Peyer's patch (tissue), 4 donors: ENCODE measurements at regions not wholly inside any gene's neighbourhood (a gene's known extent, or its start where the extent isn't known, plus 50 kb on each side); places are given as distances from the start of the nearest gene placed in this dataset.

Experiments used
- DNase-seq, 3 donors: peaks; one replicate each; pipeline ENCODE4 v3.0.0-alpha.2; 2017 to 2019
- H3K27ac ChIP-seq, 4 donors: fragments of 200-600 bp; sonication (generic); one replicate each; pipeline ENCODE4 v1.5.1; 2016 to 2019
- H3K27me3 ChIP-seq, 2 donors: fragments of 200-600 bp; sonication (generic); one replicate each; pipeline ENCODE4 v1.5.1; 2019
- H3K36me3 ChIP-seq, 3 donors: fragments of 200-600 bp; sonication (generic); one replicate each; pipeline ENCODE4 v1.5.1; 2016 to 2019
- H3K4me1 ChIP-seq, 4 donors: fragments of 200-600 bp; sonication (generic); one replicate each; pipeline ENCODE4 v1.5.1; 2016 to 2019
- H3K4me3 ChIP-seq, 4 donors: fragments of 200-600 bp; sonication (generic); 1 replicate in 3 of 4; 2 replicates in 1 of 4; pipeline ENCODE4 v1.5.1; 2016 to 2019; ENCODE audit warnings: mild to moderate bottlenecking in 1 of 4
- H3K9me3 ChIP-seq, 4 donors: fragments of 200-600 bp; sonication (generic); one replicate each; pipeline ENCODE4 v1.5.1; 2016 to 2019; ENCODE audit warnings: mild to moderate bottlenecking in 1 of 4
- CTCF ChIP-seq, 6 experiments: fragments of 450-650 bp in 4 of 6; fragments of 200-600 bp in 2 of 6; sonication (generic) in 1 of 6; IDR thresholded peaks; one replicate each; pipeline ENCODE4 v1.5.1; 2017 to 2019; ENCODE audit warnings: antibody characterized with exemption in 6 of 6, mild to moderate bottlenecking in 3 of 6, moderate library complexity in 1 of 6
- POLR2A ChIP-seq, 2 donors: fragments of 450-650 bp; IDR thresholded peaks; one replicate each; pipeline ENCODE4 v1.5.1; 2017; ENCODE audit warnings: antibody characterized with exemption in 2 of 2, mild to moderate bottlenecking in 2 of 2, moderate library complexity in 2 of 2

- Histone ChIP-seq H3K27me3 (no peaks in the 10 kb centered on the region), H3K27ac (no peak overlapping the region), H3K4me3 (no peak overlapping the region), H3K4me1 (no peaks in the 10 kb centered on the region), H3K9me3 (no peaks in the 10 kb centered on the region), H3K36me3 (no peaks in the 10 kb centered on the region)
- TF ChIP-seq CTCF (IDR thresholded peaks at IDR 0.05) (no peak), POLR2A (IDR thresholded peaks at IDR 0.05) (no peak)
- no peak for DNase-seq
These were observed 239.6 kb downstream of the ANKRD60 start for GRCh38 chr20:57988828-57989227.

- H3K4me1 ChIP-seq = no peaks in the 10 kb centered on the region
- no peaks in the 10 kb centered on the region for H3K9me3 ChIP-seq
- no peak overlapping the region for H3K27ac ChIP-seq
- no peak for TF ChIP-seq POLR2A (IDR thresholded peaks at IDR 0.05)
- TF ChIP-seq CTCF (IDR thresholded peaks at IDR 0.05) = no peak
- no peak overlapping the region for H3K4me3 ChIP-seq
- no peaks in the 10 kb centered on the region for H3K36me3 ChIP-seq
- no peaks in the 10 kb centered on the region for H3K27me3 ChIP-seq
- DNase-seq = no peak
These were observed 240.0 kb downstream of the ANKRD60 start for GRCh38 chr20:57988422-57988821.

- no peak overlapping the region for H3K27ac ChIP-seq
- no peak overlapping the region for H3K4me3 ChIP-seq
- H3K27me3 ChIP-seq = no peaks in the 10 kb centered on the region
- no peaks in the 10 kb centered on the region for H3K4me1 ChIP-seq
- H3K36me3 ChIP-seq = no peaks in the 10 kb centered on the region
- TF ChIP-seq CTCF (IDR thresholded peaks at IDR 0.05) = no peak
- no peak for TF ChIP-seq POLR2A (IDR thresholded peaks at IDR 0.05)
- H3K9me3 ChIP-seq = no peaks in the 10 kb centered on the region
- DNase-seq = peak in 2 of 3 donors; percentile 48 to 58
These were observed 240.8 kb downstream of the ANKRD60 start for GRCh38 chr20:57987659-57988058.

- no peak for TF ChIP-seq POLR2A (IDR thresholded peaks at IDR 0.05)
- TF ChIP-seq CTCF (IDR thresholded peaks at IDR 0.05) = no peak
- Histone ChIP-seq H3K4me3 (no peak overlapping the region), H3K36me3 (no peaks in the 10 kb centered on the region), H3K4me1 (no peaks in the 10 kb centered on the region), H3K9me3 (no peaks in the 10 kb centered on the region), H3K27ac (no peak overlapping the region), H3K27me3 (no peaks in the 10 kb centered on the region)
- no peak for DNase-seq
These were observed 241.8 kb downstream of the ANKRD60 start for GRCh38 chr20:57986666-57987065.

- Histone ChIP-seq H3K36me3 (no peaks in the 10 kb centered on the region), H3K4me3 (no peak overlapping the region), H3K9me3 (no peaks in the 10 kb centered on the region), H3K27ac (no peak overlapping the region), H3K27me3 (no peaks in the 10 kb centered on the region), H3K4me1 (no peaks in the 10 kb centered on the region)
- TF ChIP-seq CTCF (IDR thresholded peaks at IDR 0.05) (no peak), POLR2A (IDR thresholded peaks at IDR 0.05) (no peak)
- no peak for DNase-seq
These were observed 243.2 kb downstream of the ANKRD60 start for GRCh38 chr20:57985278-57985677.

- Histone ChIP-seq H3K4me1 (no peaks in the 10 kb centered on the region), H3K36me3 (no peaks in the 10 kb centered on the region), H3K4me3 (no peak overlapping the region), H3K27me3 (no peaks in the 10 kb centered on the region), H3K27ac (no peak overlapping the region), H3K9me3 (no peaks in the 10 kb centered on the region)
- DNase-seq = no peak
- TF ChIP-seq POLR2A (IDR thresholded peaks at IDR 0.05) (no peak), CTCF (IDR thresholded peaks at IDR 0.05) (no peak)
These were observed 245.4 kb downstream of the ANKRD60 start for GRCh38 chr20:57983082-57983481.
